HG03565 (cell line): ENCODE measurements at regions not wholly inside any gene's neighbourhood (a gene's known extent, or its start where the extent isn't known, plus 50 kb on each side); places are given as distances from the start of the nearest gene placed in this dataset.
"Not testable (repeated sequence)": the region's sequence is repeated elsewhere in the genome, so short reads cannot be mapped to it uniquely, and the experiment has no call there.

ENCODE experiments used
- ATAC-seq: cut with Tn5 transposase; IDR thresholded peaks from one replicate; pipeline ENCODE4 v1.9.1; 2021; ENCODE audit warnings: mild to moderate bottlenecking, moderate library complexity; ENCODE audit not compliant: unreplicated experiment

- no peak for ATAC-seq
Measured at GRCh38 chr1:5734996-5735395, 257.2 kb downstream of the NPHP4 start.

- no peak for ATAC-seq
Measured at GRCh38 chr1:5734414-5734813, 257.8 kb downstream of the NPHP4 start.

- ATAC-seq: no peak
Measured at GRCh38 chr1:5733596-5733995, 258.6 kb downstream of the NPHP4 start.

GRCh38 chr1:5731110-5731423 lies 261.2 kb downstream of the NPHP4 start:
- ATAC-seq: no peak

- no peak for ATAC-seq
Measured at GRCh38 chr1:5730272-5731109, 261.7 kb downstream of the NPHP4 start.

GRCh38 chr1:5729636-5730145 lies 262.5 kb downstream of the NPHP4 start:
- no peak for ATAC-seq

GRCh38 chr1:5728663-5729355 lies 263.4 kb downstream of the NPHP4 start:
- no peak for ATAC-seq

GRCh38 chr1:5727871-5728643 lies 264.2 kb downstream of the NPHP4 start:
- ATAC-seq: no peak

GRCh38 chr1:5727191-5727590 lies 265.0 kb downstream of the NPHP4 start:
- no peak for ATAC-seq

GRCh38 chr1:5726586-5727184 lies 265.5 kb downstream of the NPHP4 start:
- not testable (repeated sequence) for ATAC-seq

GRCh38 chr1:5725855-5726585 lies 266.2 kb downstream of the NPHP4 start:
- ATAC-seq: no peak

GRCh38 chr1:5725406-5725805 lies 266.8 kb downstream of the NPHP4 start:
- ATAC-seq: no peak

GRCh38 chr1:5724847-5725246 lies 267.4 kb downstream of the NPHP4 start:
- ATAC-seq: no peak

GRCh38 chr1:5722635-5723164 lies 269.5 kb downstream of the NPHP4 start:
- ATAC-seq: no peak

GRCh38 chr1:5721634-5722215 lies 270.5 kb downstream of the NPHP4 start:
- ATAC-seq: no peak

GRCh38 chr1:5720936-5721335 lies 271.3 kb downstream of the NPHP4 start:
- ATAC-seq: no peak

GRCh38 chr1:5720484-5720883 lies 271.7 kb downstream of the NPHP4 start:
- no peak for ATAC-seq

- ATAC-seq: no peak
Measured at GRCh38 chr1:5720045-5720444, 272.2 kb downstream of the NPHP4 start.

GRCh38 chr1:5718831-5719632 lies 273.2 kb downstream of the NPHP4 start:
- no peak for ATAC-seq
